IMR-90 (cell line): ENCODE measurements at regions not wholly inside any gene's neighbourhood (a gene's known extent, or its start where the extent isn't known, plus 50 kb on each side); places are given as distances from the start of the nearest gene placed in this dataset.

Experiments used
- ATAC-seq: fragments of 200-7000 bp; cut with Tn5 transposase; 2 replicates; pipeline ENCODE4 v1.9.1; 2020; ENCODE audit warnings: low read depth, mild to moderate bottlenecking, moderate library complexity
- BruUV-seq: library from RNA; stranded (reverse); fragments of 400-500 nt; replicated peaks from 2 replicates; lab custom pipeline; 2021; lab: Mats Ljungman, UMichigan
- CTCF ChIA-PET: fragments of 300-600 bp; formaldehyde crosslinking; extraction: SDS; loops from one replicate; lab custom pipeline; 2021; ENCODE audit warnings: antibody characterized with exemption; lab: Yijun Ruan, JAX
- POLR2A ChIA-PET: fragments of 300-600 bp; sonication (Branson Sonifier 250); formaldehyde crosslinking; loops from one replicate; lab custom pipeline; 2022; ENCODE audit warnings: antibody characterized with exemption; ENCODE audit not compliant: unreplicated experiment; lab: Charles Lee
- DNase-seq: peaks from one replicate; pipeline ENCODE4 v3.0.0; 2013
- H2AFZ ChIP-seq: replicated peaks from 2 replicates; pipeline ENCODE3; 2013; ENCODE audit warnings: low read length, mild to moderate bottlenecking; ENCODE audit not compliant: poor library complexity
- H2AK5ac ChIP-seq: 2 replicates; pipeline ENCODE4 v1.6.1; 2013; ENCODE audit warnings: low read depth, low read length, inconsistent platforms
- H2AK9ac ChIP-seq: replicated peaks from 2 replicates; pipeline ENCODE3; 2013; ENCODE audit warnings: mild to moderate bottlenecking, low read depth, low read length, moderate library complexity; ENCODE audit not compliant: poor library complexity
- H2BK120ac ChIP-seq: 2 replicates; pipeline ENCODE4 v1.6.1; 2013; ENCODE audit warnings: low read depth, low read length, inconsistent platforms
- H2BK15ac ChIP-seq: 3 replicates; pipeline ENCODE4 v1.6.1; 2013; ENCODE audit warnings: low read depth, low read length, inconsistent platforms
- H2BK20ac ChIP-seq: 2 replicates; pipeline ENCODE4 v1.6.1; 2013; ENCODE audit warnings: low read depth, mild to moderate bottlenecking, inconsistent platforms, low read length, moderate library complexity
- H2BK5ac ChIP-seq: 2 replicates; pipeline ENCODE4 v1.6.1; 2013; ENCODE audit warnings: mild to moderate bottlenecking, low read depth, low read length, inconsistent platforms; ENCODE audit not compliant: poor library complexity, severe bottlenecking
- H3K14ac ChIP-seq: replicated peaks from 2 replicates; pipeline ENCODE4 v1.6.1; 2013; ENCODE audit warnings: low read depth, low read length, inconsistent platforms
- H3K18ac ChIP-seq: 2 replicates; pipeline ENCODE4 v1.6.1; 2013; ENCODE audit warnings: low read depth, low read length, control low read depth
- H3K23ac ChIP-seq: 2 replicates; pipeline ENCODE4 v1.6.1; 2013; ENCODE audit warnings: low read depth, low read length, inconsistent platforms
- H3K27ac ChIP-seq: 2 replicates; pipeline ENCODE4 v1.5.1; 2013; ENCODE audit warnings: mild to moderate bottlenecking, control low read depth, low read length; ENCODE audit not compliant: insufficient read depth
- H3K27me3 ChIP-seq: 2 replicates; pipeline ENCODE4 v1.6.1; 2013; ENCODE audit warnings: low read length; ENCODE audit not compliant: control insufficient read depth, insufficient read depth
- H3K36me3 ChIP-seq: 2 replicates; pipeline ENCODE4 v1.6.1; 2013; ENCODE audit warnings: low read length, mixed read lengths; ENCODE audit not compliant: control insufficient read depth, insufficient read depth
- H3K4ac ChIP-seq: 2 replicates; pipeline ENCODE4 v1.6.1; 2013; ENCODE audit warnings: low read depth, low read length, inconsistent platforms
- H3K4me1 ChIP-seq: 2 replicates; pipeline ENCODE4 v1.6.1; 2013; ENCODE audit warnings: low read length, mixed read lengths; ENCODE audit not compliant: control insufficient read depth, insufficient read depth
- H3K4me2 ChIP-seq: 2 replicates; pipeline ENCODE4 v1.6.1; 2013; ENCODE audit warnings: low read depth, mild to moderate bottlenecking, control low read depth, low read length, moderate library complexity
- H3K4me3 ChIP-seq: 2 replicates; pipeline ENCODE4 v1.5.1; 2013; ENCODE audit warnings: low read depth, mild to moderate bottlenecking, control low read depth, low read length, moderate library complexity; ENCODE audit not compliant: insufficient read depth
- H3K56ac ChIP-seq: 2 replicates; pipeline ENCODE4 v1.6.1; 2013; ENCODE audit warnings: low read length, inconsistent platforms; ENCODE audit not compliant: insufficient read depth; ENCODE audit errors: extremely low read depth
- H3K79me1 ChIP-seq, 2 experiments: 2 replicates each; pipeline ENCODE4 v1.6.1; 2013; ENCODE audit warnings: low read length in 2 of 2, inconsistent platforms in 1 of 2, low read depth in 1 of 2
- H3K9ac ChIP-seq: 2 replicates; pipeline ENCODE4 v1.6.1; 2013; ENCODE audit warnings: low read depth, low read length, control low read depth
- H3K9me1 ChIP-seq: 2 replicates; pipeline ENCODE4 v1.6.1; 2013; ENCODE audit warnings: low read length, inconsistent platforms; ENCODE audit not compliant: insufficient read depth
- H3K9me3 ChIP-seq: 2 replicates; pipeline ENCODE4 v1.6.1; 2013; ENCODE audit warnings: low read length; ENCODE audit not compliant: control insufficient read depth, insufficient read depth
- H4K20me1 ChIP-seq: 2 replicates; pipeline ENCODE4 v1.6.1; 2013; ENCODE audit warnings: low read length, inconsistent platforms; ENCODE audit not compliant: insufficient read depth
- H4K5ac ChIP-seq: 2 replicates; pipeline ENCODE4 v1.6.1; 2013; ENCODE audit warnings: mild to moderate bottlenecking, low read depth, low read length, control low read depth
- H4K8ac ChIP-seq, 2 experiments: 2 replicates each; pipeline ENCODE4 v1.6.1; 2013; ENCODE audit warnings: low read depth in 2 of 2, low read length in 2 of 2, control low read depth in 1 of 2, inconsistent platforms in 1 of 2
- H4K91ac ChIP-seq: 2 replicates; pipeline ENCODE4 v1.6.1; 2013; ENCODE audit warnings: low read depth, low read length, inconsistent platforms; ENCODE audit not compliant: insufficient read depth
- BHLHE40 ChIP-seq: fragments of 150-350 bp; IDR thresholded peaks from 2 replicates; pipeline ENCODE4 v1.6.1; 2016; ENCODE audit warnings: mild to moderate bottlenecking, low read depth, low read length
- CEBPB ChIP-seq: IDR thresholded peaks from 2 replicates; pipeline ENCODE4 v1.6.1; 2012; ENCODE audit warnings: low read depth, low read length, improper control_type of control experiment
- CHD1 ChIP-seq: IDR thresholded peaks from 2 replicates; pipeline ENCODE4 v1.6.1; 2012; ENCODE audit warnings: low read depth, low read length, improper control_type of control experiment
- CTCF ChIP-seq: conservative IDR thresholded peaks from 2 replicates; pipeline ENCODE4 v1.5.1; 2012; ENCODE audit warnings: mild to moderate bottlenecking, low read depth, low read length, improper control_type of control experiment
- ELK1 ChIP-seq: fragments of 150-350 bp; IDR thresholded peaks from 2 replicates; pipeline ENCODE4 v1.6.1; 2016; ENCODE audit warnings: low read depth, mild to moderate bottlenecking, low read length, moderate library complexity, borderline replicate concordance
- FOS ChIP-seq: fragments of 150-350 bp; IDR thresholded peaks from 2 replicates; pipeline ENCODE4 v1.6.1; 2016; ENCODE audit warnings: low read depth, low read length
- MAFK ChIP-seq: IDR thresholded peaks from 2 replicates; pipeline ENCODE4 v1.6.1; 2012; ENCODE audit warnings: low read depth, low read length, improper control_type of control experiment
- MAZ ChIP-seq: IDR thresholded peaks from 2 replicates; pipeline ENCODE4 v1.6.1; 2012; ENCODE audit warnings: low read depth, mild to moderate bottlenecking, low read length, improper control_type of control experiment, moderate library complexity, borderline replicate concordance
- MXI1 ChIP-seq: IDR thresholded peaks from 2 replicates; pipeline ENCODE4 v1.6.1; 2012; ENCODE audit warnings: low read depth, mild to moderate bottlenecking, low read length, moderate library complexity, borderline replicate concordance
- NFE2L2 ChIP-seq: fragments of 150-350 bp; IDR thresholded peaks from 2 replicates; pipeline ENCODE4 v1.6.1; 2016; ENCODE audit warnings: low read depth, mild to moderate bottlenecking, low read length
- POLR2A ChIP-seq: IDR thresholded peaks from 2 replicates; pipeline ENCODE4 v1.6.1; 2012; ENCODE audit warnings: mild to moderate bottlenecking, low read depth, low read length
- RAD21 ChIP-seq: IDR thresholded peaks from 2 replicates; pipeline ENCODE4 v1.6.1; 2012; ENCODE audit warnings: low read length, improper control_type of control experiment
- RCOR1 ChIP-seq: IDR thresholded peaks from 2 replicates; pipeline ENCODE4 v1.6.1; 2012; ENCODE audit warnings: mild to moderate bottlenecking, low read length, improper control_type of control experiment; ENCODE audit not compliant: insufficient replicate concordance
- RFX5 ChIP-seq: IDR thresholded peaks from 2 replicates; pipeline ENCODE4 v1.8.0; 2012; ENCODE audit warnings: low read depth, mild to moderate bottlenecking, low read length, moderate library complexity
- SMC3 ChIP-seq: fragments of 150-350 bp; IDR thresholded peaks from 2 replicates; pipeline ENCODE4 v1.6.1; 2016; ENCODE audit warnings: low read depth, mild to moderate bottlenecking, antibody characterized with exemption, low read length, moderate library complexity
- USF2 ChIP-seq: fragments of 150-350 bp; IDR thresholded peaks from 2 replicates; pipeline ENCODE4 v1.6.1; 2017; ENCODE audit warnings: mild to moderate bottlenecking, antibody characterized with exemption, low read length, low read depth
- dilution Hi-C: fragments of 300-500 bp; cut with HindIII; formaldehyde crosslinking; loops from one replicate; pipeline ENCODE4 v1.14.3; 2018; ENCODE audit warnings: low sequenced_read_pairs; ENCODE audit not compliant: unreplicated experiment
- in situ Hi-C: fragments of 300-500 bp; cut with MboI; formaldehyde crosslinking; loops from 3 replicates; pipeline ENCODE4 v1.14.3; 2019; ENCODE audit warnings: low sequenced_read_pairs, inconsistent platforms, mixed read lengths
- intact Hi-C: fragments of 100-400 bp; cut with micrococcal nuclease; formaldehyde crosslinking; loops from 2 replicates; pipeline ENCODE4 v1.10.0; 2022

GRCh38 chr21:27493542-27493941, 526.7 kb upstream of the ADAMTS5 start:
- no peak overlapping the region for H4K5ac ChIP-seq
- H4K91ac ChIP-seq = no peak overlapping the region
- H3K23ac ChIP-seq = no peak overlapping the region
- H3K56ac ChIP-seq = no peak overlapping the region
- dilution Hi-C loops (no loop called here), in situ Hi-C loops (no loop called here), intact Hi-C loops (loop anchor here (10.0 kb wide), 1 partner anchor 1251 kb away; no protein-coding TSS in a partner anchor)
- ChIA-PET POLR2A (no interaction called here), CTCF (interaction anchor here (0.6 to 0.9 kb wide), 3 partner anchors 26 to 160 kb away, joined by 3 to 4 read pairs (median 3); no protein-coding TSS in a partner anchor)
- H2AFZ ChIP-seq = no peak overlapping the region
- H3K9me3 ChIP-seq = no peaks in the 10 kb centered on the region
- H3K79me1 ChIP-seq = no peaks in the 10 kb centered on the region
- no peak overlapping the region for H4K8ac ChIP-seq
- no peak overlapping the region for H3K4me2 ChIP-seq
- H2BK20ac ChIP-seq = no peak overlapping the region
- ATAC-seq (no peak), DNase-seq (no peak)
- H3K36me3 ChIP-seq = no peaks in the 10 kb centered on the region
- no peak overlapping the region for H3K18ac ChIP-seq
- no peak overlapping the region for H2AK9ac ChIP-seq
- no peak overlapping the region for H2BK15ac ChIP-seq
- H3K9me1 ChIP-seq = no peaks in the 10 kb centered on the region
- no peaks in the 10 kb centered on the region for H3K27me3 ChIP-seq
- no peak overlapping the region for H3K4ac ChIP-seq
- no peak overlapping the region for H2AK5ac ChIP-seq
- no peaks in the 10 kb centered on the region for H4K20me1 ChIP-seq
- H2BK5ac ChIP-seq = no peak overlapping the region
- no peak overlapping the region for H3K9ac ChIP-seq
- no peak overlapping the region for H3K4me3 ChIP-seq
- no peaks in the 10 kb centered on the region for H3K4me1 ChIP-seq
- H2BK120ac ChIP-seq = no peak overlapping the region
- no peak overlapping the region for H3K14ac ChIP-seq
- BruUV-seq = no TSS peak
- TF ChIP-seq FOS (no peak), MXI1 (no peak), SMC3 (no peak), MAZ (no peak), USF2 (no peak), BHLHE40 (no peak), NFE2L2 (no peak), RCOR1 (no peak), MAFK (no peak), ELK1 (no peak), RAD21 (no peak), CTCF (no peak), RFX5 (no peak), POLR2A (no peak), CHD1 (no peak), CEBPB (no peak)
- no peak overlapping the region for H3K27ac ChIP-seq
